ENCODE measurements at regions not wholly inside any gene's neighbourhood (a gene's known extent, or its start where the extent isn't known, plus 50 kb on each side); places are given as distances from the start of the nearest gene placed in this dataset.

DNA sequence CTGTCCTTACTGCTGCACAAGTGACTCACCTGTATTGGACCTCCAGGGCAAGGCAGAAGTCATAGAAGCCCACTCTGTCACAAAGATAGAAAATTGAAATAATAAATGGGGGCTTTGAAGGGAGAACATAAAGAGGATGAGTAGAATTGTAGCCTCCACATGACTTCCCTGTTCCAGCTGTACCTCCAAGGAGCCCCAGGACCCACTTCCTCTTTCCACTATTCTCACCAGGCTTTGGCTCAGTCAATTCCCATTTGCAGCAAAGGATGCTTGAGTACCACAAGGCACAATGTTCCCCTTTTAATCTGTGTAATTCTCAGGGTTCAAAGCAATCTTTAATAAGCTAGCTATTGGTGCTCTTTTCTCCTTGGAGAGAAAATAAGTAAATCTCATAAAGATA is 512.1 kb downstream of the TOX3 start:
- Mint-ChIP-seq H3K27ac (ENCODE audit: unreplicated experiment) (no peak overlapping the region), H3K4me3 (ENCODE audit: low read depth, unreplicated experiment) (no peak overlapping the region), H3K9me3 (ENCODE audit: low read depth, unreplicated experiment) (no peaks in the 10 kb centered on the region), H3K4me1 (ENCODE audit: low read depth, unreplicated experiment) (no peaks in the 10 kb centered on the region), H3K27me3 (ENCODE audit: unreplicated experiment) (no peaks in the 10 kb centered on the region), H3K36me3 (ENCODE audit: insufficient read depth, unreplicated experiment) (no peaks in the 10 kb centered on the region)
- TF ChIP-seq, protein P1, sequence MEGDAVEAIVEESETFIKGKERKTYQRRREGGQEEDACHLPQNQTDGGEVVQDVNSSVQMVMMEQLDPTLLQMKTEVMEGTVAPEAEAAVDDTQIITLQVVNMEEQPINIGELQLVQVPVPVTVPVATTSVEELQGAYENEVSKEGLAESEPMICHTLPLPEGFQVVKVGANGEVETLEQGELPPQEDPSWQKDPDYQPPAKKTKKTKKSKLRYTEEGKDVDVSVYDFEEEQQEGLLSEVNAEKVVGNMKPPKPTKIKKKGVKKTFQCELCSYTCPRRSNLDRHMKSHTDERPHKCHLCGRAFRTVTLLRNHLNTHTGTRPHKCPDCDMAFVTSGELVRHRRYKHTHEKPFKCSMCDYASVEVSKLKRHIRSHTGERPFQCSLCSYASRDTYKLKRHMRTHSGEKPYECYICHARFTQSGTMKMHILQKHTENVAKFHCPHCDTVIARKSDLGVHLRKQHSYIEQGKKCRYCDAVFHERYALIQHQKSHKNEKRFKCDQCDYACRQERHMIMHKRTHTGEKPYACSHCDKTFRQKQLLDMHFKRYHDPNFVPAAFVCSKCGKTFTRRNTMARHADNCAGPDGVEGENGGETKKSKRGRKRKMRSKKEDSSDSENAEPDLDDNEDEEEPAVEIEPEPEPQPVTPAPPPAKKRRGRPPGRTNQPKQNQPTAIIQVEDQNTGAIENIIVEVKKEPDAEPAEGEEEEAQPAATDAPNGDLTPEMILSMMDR (IDR thresholded peaks at IDR 0.05; ENCODE audit: unreplicated experiment) = no peak
- intact Hi-C loops (cut with micrococcal nuclease; ENCODE audit: unreplicated experiment) = no loop called here
- DNase-seq = no peak
- CTCF ChIA-PET = no interaction called here
- no TSS peak for BruUV-seq (replicated peaks)

DNA sequence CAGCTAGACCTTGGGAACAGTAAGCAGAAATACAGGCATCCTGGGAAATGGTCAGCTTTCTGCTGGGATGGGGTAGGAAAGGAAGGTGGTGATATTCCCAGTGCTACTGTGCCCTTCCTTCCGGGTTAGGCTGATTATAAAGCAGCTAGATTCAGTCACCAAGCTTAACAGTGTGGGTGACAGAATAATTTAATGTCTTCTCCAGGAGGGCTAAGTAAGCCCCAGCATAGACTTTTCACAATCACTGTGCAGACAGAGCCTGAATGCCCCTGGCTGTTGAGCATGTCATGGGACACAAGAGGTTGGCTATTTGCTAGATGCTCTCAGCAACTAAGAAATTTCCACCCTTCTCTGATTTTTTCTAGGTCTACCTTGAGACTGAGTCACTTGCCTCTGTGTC is 513.0 kb downstream of the TOX3 start:
- BruUV-seq (replicated peaks) = no TSS peak
- TF ChIP-seq, protein P1 (IDR thresholded peaks at IDR 0.05; ENCODE audit: unreplicated experiment) = no peak
- H3K4me3 Mint-ChIP-seq (ENCODE audit: low read depth, unreplicated experiment) = no peak overlapping the region
- no peak overlapping the region for H3K27ac Mint-ChIP-seq (ENCODE audit: unreplicated experiment)
- DNase-seq = no peak
- no peaks in the 10 kb centered on the region for H3K27me3 Mint-ChIP-seq (ENCODE audit: unreplicated experiment)
- intact Hi-C loops (cut with micrococcal nuclease; ENCODE audit: unreplicated experiment) = no loop called here
- CTCF ChIA-PET = no interaction called here
- H3K9me3 Mint-ChIP-seq (ENCODE audit: low read depth, unreplicated experiment) = no peaks in the 10 kb centered on the region
- no peaks in the 10 kb centered on the region for H3K36me3 Mint-ChIP-seq (ENCODE audit: insufficient read depth, unreplicated experiment)
- no peaks in the 10 kb centered on the region for H3K4me1 Mint-ChIP-seq (ENCODE audit: low read depth, unreplicated experiment)

DNA sequence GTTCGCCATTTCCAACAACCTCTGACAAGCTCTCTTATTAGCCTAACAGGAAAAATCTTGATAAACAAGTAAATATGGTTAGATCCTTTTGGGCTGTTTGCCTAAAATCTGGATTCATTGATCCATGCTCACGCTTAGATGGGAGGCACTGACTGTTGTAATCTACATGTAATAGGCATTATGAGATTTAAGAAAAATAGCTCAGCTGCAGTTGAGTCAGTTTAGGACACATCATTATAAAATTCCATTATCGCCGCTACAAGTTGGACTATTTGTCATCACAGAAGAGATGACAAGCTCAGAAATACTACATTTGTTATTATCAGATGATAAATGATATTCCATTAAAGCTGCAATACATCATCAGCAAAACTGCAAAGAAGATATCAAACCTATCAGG is 524.0 kb downstream of the TOX3 start:
- CTCF ChIA-PET = interaction anchor here (0.5 kb wide), 1 partner anchor 9 kb away, joined by 4 read pairs; no protein-coding TSS in a partner anchor
- Mint-ChIP-seq H3K27me3 (ENCODE audit: unreplicated experiment) (peaks cover 16% of the 10 kb centered on the region), H3K4me3 (ENCODE audit: low read depth, unreplicated experiment) (no peak overlapping the region), H3K4me1 (ENCODE audit: low read depth, unreplicated experiment) (no peaks in the 10 kb centered on the region), H3K36me3 (ENCODE audit: insufficient read depth, unreplicated experiment) (no peaks in the 10 kb centered on the region), H3K9me3 (ENCODE audit: low read depth, unreplicated experiment) (peaks cover 5% of the 10 kb centered on the region), H3K27ac (ENCODE audit: unreplicated experiment) (no peak overlapping the region)
- no TSS peak for BruUV-seq (replicated peaks)
- intact Hi-C loops (cut with micrococcal nuclease; ENCODE audit: unreplicated experiment) = no loop called here
- TF ChIP-seq, protein P1 (IDR thresholded peaks at IDR 0.05; ENCODE audit: unreplicated experiment) = no peak
- DNase-seq = no peak

DNA sequence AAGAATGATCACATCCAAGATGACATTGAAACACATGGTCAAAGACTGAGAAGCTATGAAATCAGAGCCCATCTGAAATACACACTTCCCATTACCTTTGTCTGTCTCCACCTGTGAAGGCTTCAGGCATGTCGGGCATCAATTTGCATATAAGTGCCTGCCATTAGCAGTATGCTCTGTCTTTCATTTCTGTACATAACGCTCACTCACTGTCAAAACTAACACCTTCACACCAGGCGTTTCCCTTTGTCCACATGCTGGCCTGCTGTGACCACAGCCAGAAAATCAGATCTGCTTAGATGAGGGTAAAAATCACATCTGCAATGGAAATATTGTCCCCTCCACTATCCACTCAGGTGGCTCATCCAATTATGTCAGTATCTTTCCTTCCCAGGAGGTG is 524.8 kb downstream of the TOX3 start:
- DNase-seq = no peak
- TF ChIP-seq, protein P1 (IDR thresholded peaks at IDR 0.05; ENCODE audit: unreplicated experiment) = no peak
- Mint-ChIP-seq H3K36me3 (ENCODE audit: insufficient read depth, unreplicated experiment) (no peaks in the 10 kb centered on the region), H3K4me1 (ENCODE audit: low read depth, unreplicated experiment) (no peaks in the 10 kb centered on the region), H3K27me3 (ENCODE audit: unreplicated experiment) (peaks cover 16% of the 10 kb centered on the region), H3K27ac (ENCODE audit: unreplicated experiment) (no peak overlapping the region), H3K4me3 (ENCODE audit: low read depth, unreplicated experiment) (no peak overlapping the region), H3K9me3 (ENCODE audit: low read depth, unreplicated experiment) (peaks cover 7% of the 10 kb centered on the region)
- BruUV-seq (replicated peaks) = no TSS peak
- CTCF ChIA-PET = no interaction called here
- intact Hi-C loops (cut with micrococcal nuclease; ENCODE audit: unreplicated experiment) = no loop called here

DNA sequence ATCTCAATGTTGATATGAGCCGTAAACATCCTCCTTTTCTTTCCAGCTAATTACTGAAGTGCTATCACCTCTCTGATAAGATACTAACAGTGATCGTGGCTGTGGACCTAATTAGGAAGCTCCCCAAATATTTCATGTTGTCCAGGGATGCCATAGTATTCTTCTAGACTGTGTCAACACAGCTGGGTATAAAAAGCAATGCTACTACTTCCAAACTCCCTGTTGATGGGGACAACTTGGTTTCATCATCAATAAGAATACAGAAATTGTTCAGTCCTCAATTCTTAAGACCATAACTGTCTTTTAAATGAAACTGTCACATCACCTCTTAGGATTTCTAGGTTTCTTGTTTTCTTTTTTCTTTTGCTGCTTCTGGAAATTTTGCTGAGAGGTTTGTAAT is 530.6 kb downstream of the TOX3 start:
- H3K4me1 Mint-ChIP-seq (ENCODE audit: low read depth, unreplicated experiment) = no peaks in the 10 kb centered on the region
- H3K27ac Mint-ChIP-seq (ENCODE audit: unreplicated experiment) = no peak overlapping the region
- intact Hi-C loops (cut with micrococcal nuclease; ENCODE audit: unreplicated experiment) = no loop called here
- CTCF ChIA-PET = no interaction called here
- no peak for DNase-seq
- TF ChIP-seq, protein P1 (IDR thresholded peaks at IDR 0.05; ENCODE audit: unreplicated experiment) = no peak
- H3K36me3 Mint-ChIP-seq (ENCODE audit: insufficient read depth, unreplicated experiment) = no peaks in the 10 kb centered on the region
- no peaks in the 10 kb centered on the region for H3K27me3 Mint-ChIP-seq (ENCODE audit: unreplicated experiment)
- peaks cover 18% of the 10 kb centered on the region for H3K9me3 Mint-ChIP-seq (ENCODE audit: low read depth, unreplicated experiment)
- no peak overlapping the region for H3K4me3 Mint-ChIP-seq (ENCODE audit: low read depth, unreplicated experiment)
- no TSS peak for BruUV-seq (replicated peaks)

Data from Calu3 (cell line).